ENCODE measurements at regions not wholly inside any gene's neighbourhood (a gene's known extent, or its start where the extent isn't known, plus 50 kb on each side); places are given as distances from the start of the nearest gene placed in this dataset.
"Not testable (repeated sequence)": the region's sequence is repeated elsewhere in the genome, so short reads cannot be mapped to it uniquely, and the experiment has no call there.

DNA sequence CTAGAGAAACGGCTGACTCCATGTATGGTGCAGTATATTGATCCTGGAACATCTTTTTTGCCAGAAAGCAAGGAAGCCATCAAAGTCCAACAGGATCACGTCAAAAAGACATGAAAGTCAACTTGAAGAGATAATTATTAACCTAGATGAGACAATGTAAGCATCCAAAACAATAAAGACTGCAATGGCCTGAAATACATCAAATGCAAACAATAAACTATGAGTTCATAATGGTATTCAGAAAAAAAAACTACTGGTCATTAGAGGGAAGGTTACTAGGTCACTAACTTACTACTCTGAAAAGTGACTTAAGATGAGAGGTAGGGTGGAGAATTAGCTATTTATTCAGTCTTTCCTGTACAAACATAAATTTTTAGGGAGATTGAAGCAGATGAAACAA lies 75.3 kb upstream of the OR4F16 start:
- no CpG with 5 or more reads among the region's 2 CpGs for WGBS, 2 donors
- intact Hi-C loops (cut with DNase I; ENCODE audit: low total_unique reads): not testable (repeated sequence)

DNA sequence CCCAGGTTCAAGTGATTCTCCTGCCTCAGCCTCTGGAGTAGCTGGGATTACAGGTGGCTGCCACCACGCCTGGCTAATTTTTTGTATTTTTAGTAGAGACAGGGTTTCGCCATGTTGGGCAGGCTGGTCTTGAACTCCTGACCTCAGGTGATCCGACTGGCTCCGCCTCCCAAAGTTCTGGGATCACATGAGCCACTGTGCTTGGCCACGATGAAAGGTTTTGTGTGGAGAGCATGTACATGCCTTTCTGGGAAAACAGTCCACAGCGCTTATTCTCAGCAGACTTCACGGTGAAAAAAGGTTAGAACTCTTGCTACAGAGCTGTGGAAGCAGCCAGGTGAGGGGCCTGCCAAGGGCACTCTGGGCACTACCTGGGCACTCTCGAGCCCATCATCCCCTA lies 85.0 kb upstream of the OR4F16 start:
- DNase-seq; intact Hi-C loops (cut with DNase I; ENCODE audit: low total_unique reads); H3K27ac ChIP-seq; H3K4me1 ChIP-seq; H3K36me3 ChIP-seq (ENCODE audit: low read depth, missing control alignments); H3K27me3 ChIP-seq; H3K9me3 ChIP-seq; H3K4me3 ChIP-seq: not testable (repeated sequence)
- WGBS, 2 donors: 100% methylated on average over 4 of the region's 8 CpGs; no CpG with 5 or more reads in 1 of the 2 donors

More for the DNA sequence above, 75.3 kb upstream of the OR4F16 start:
- H3K9me3 ChIP-seq; H3K4me1 ChIP-seq; H3K27ac ChIP-seq; H3K4me3 ChIP-seq; H3K27me3 ChIP-seq; DNase-seq; H3K36me3 ChIP-seq (ENCODE audit: low read depth, missing control alignments): not testable (repeated sequence)

DNA sequence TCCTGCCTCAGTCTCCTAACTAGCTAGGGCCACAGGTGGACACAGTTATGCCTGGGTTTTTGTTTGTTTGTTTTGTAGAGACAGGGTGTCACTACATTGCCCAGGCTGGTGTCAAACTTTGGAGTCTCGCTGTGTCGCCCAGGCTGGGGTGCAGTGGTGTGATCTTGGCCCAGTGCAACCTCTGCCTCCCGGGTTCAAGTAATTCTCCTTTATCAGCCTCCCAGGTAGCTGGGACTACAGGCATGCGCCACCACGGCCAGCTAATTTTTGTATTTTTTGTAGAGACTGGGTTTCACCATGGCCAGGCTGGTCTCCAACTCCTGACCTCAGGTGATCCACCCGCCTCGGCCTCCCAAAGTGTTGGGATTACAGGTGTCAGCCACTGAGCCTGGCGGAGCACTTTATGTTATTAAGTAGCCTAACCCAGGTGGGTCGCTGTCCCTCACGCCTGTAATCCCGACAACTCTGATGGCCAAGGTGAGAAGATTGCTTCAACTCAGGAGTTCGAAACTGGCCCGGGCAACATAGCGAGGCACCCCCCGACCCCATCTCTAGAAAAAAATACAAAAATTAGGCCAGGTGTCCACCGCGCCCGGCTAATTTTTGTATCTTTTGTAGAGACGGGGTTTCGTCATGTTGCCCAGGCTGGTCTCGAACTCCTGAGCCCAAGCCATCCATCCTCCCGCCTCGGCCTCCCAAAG lies 91.2 kb upstream of the OR4F16 start:
- H3K36me3 ChIP-seq (ENCODE audit: low read depth, missing control alignments); H3K27me3 ChIP-seq; H3K4me1 ChIP-seq; DNase-seq; intact Hi-C loops (cut with DNase I; ENCODE audit: low total_unique reads); H3K9me3 ChIP-seq: not testable (repeated sequence)
- 42 to 62% methylated on average over 15 to 23 of the region's 23 CpGs for WGBS, 2 donors
- Histone ChIP-seq H3K4me3 (peak overlapping the region; percentile 66 to 71), H3K27ac (peak overlapping the region in 1 of 2 donors; percentile 85)

DNA sequence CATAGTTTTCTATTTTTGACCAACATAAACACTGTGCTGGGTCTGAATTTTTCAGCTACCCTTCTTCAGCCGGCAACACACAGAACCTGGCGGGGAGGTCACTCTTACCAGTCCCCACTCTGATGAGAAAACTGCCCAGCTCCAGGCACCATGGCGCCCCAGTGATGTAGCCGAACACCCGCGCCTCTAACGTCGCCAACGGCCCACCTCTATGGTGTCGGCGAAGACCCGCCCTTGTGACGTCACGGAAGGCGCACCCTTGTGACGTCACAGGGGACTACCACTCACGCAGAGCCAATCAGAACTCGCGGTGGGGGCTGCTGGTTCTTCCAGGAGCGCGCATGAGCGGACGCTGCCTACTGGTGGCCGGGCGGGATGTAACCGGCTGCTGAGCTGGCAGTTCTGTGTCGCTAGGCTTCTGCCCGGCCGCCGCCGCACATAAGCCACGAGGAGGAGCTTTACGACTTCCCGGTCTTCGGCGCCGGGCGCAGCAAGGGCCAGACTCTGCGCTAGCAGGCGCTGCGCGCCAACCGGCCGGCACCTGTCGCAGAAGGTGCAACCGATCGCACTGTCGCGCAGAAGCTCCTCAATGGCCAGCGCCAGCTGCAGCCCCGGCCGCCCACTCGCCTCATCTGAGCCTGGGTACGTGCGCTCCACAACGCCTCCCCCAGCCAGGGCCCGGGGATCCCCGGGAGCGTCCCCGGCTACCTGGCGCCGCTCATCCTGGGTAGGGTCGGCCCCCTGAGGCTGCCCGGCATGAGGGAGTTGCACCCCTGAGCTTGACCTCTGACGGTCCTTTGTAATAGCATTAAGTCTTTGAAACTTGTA lies 92.2 kb upstream of the OR4F16 start:
- H3K9me3 ChIP-seq; intact Hi-C loops (cut with DNase I; ENCODE audit: low total_unique reads); H3K36me3 ChIP-seq (ENCODE audit: low read depth, missing control alignments); H3K27me3 ChIP-seq; H3K4me1 ChIP-seq: not testable (repeated sequence)
- Histone ChIP-seq H3K27ac (peak overlapping the region; percentile 80 to 85), H3K4me3 (peak overlapping the region; percentile 66 to 71)
- peak; percentile 74 for TF ChIP-seq POLR2A (IDR thresholded peaks at IDR 0.05)
- TF ChIP-seq, protein P1, sequence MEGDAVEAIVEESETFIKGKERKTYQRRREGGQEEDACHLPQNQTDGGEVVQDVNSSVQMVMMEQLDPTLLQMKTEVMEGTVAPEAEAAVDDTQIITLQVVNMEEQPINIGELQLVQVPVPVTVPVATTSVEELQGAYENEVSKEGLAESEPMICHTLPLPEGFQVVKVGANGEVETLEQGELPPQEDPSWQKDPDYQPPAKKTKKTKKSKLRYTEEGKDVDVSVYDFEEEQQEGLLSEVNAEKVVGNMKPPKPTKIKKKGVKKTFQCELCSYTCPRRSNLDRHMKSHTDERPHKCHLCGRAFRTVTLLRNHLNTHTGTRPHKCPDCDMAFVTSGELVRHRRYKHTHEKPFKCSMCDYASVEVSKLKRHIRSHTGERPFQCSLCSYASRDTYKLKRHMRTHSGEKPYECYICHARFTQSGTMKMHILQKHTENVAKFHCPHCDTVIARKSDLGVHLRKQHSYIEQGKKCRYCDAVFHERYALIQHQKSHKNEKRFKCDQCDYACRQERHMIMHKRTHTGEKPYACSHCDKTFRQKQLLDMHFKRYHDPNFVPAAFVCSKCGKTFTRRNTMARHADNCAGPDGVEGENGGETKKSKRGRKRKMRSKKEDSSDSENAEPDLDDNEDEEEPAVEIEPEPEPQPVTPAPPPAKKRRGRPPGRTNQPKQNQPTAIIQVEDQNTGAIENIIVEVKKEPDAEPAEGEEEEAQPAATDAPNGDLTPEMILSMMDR (IDR thresholded peaks at IDR 0.05): peak; percentile 20 to 87 (median 73)
- DNase-seq: peak; percentile 99
- WGBS, 2 donors: 0 to 1% methylated on average over 21 to 45 of the region's 65 CpGs

GRCh38 chr1:779621-780020 lies 93.2 kb upstream of the OR4F16 start:
- H3K4me1 ChIP-seq; intact Hi-C loops (cut with DNase I; ENCODE audit: low total_unique reads); H3K27me3 ChIP-seq; H3K9me3 ChIP-seq; H3K4me3 ChIP-seq; H3K27ac ChIP-seq; H3K36me3 ChIP-seq (ENCODE audit: low read depth, missing control alignments): not testable (repeated sequence)
- WGBS, 2 donors: 52 to 53% methylated on average over 13 of the region's 13 CpGs
- peak; percentile 17 for DNase-seq

DNA sequence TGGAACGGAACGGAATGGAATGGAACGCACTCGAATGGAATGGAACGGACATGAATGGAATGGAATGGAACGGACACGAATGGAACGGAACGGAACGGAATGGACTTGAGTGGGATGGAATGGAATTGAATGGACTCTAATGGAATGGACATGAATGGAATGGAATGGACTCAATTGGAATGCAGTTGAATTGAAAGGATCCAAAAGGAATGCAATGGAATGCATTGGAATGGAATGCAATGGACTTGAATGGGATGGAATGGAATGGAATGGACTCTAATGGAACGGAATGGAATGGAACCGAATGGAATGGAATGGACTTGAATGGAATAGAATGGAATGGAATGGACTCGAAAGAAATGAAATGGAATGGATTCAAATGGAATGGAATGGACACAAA lies 102.4 kb upstream of the OR4F16 start:
- no peak overlapping the region for H3K4me3 ChIP-seq
- H3K27me3 ChIP-seq: no peaks in the 10 kb centered on the region
- H3K4me1 ChIP-seq: no peaks in the 10 kb centered on the region
- WGBS, 2 donors: 90 to 92% methylated on average over 13 of the region's 13 CpGs
- no peak overlapping the region for H3K27ac ChIP-seq
- DNase-seq: no peak
- no peaks in the 10 kb centered on the region for H3K36me3 ChIP-seq (ENCODE audit: low read depth, missing control alignments)
- no peaks in the 10 kb centered on the region for H3K9me3 ChIP-seq
- TF ChIP-seq, protein P1 (IDR thresholded peaks at IDR 0.05): no peak
- TF ChIP-seq POLR2A (IDR thresholded peaks at IDR 0.05): no peak
- intact Hi-C loops (cut with DNase I; ENCODE audit: low total_unique reads): no loop called here

- H3K36me3 ChIP-seq (ENCODE audit: low read depth, missing control alignments); H3K4me3 ChIP-seq; H3K9me3 ChIP-seq; H3K4me1 ChIP-seq; H3K27ac ChIP-seq; intact Hi-C loops (cut with DNase I; ENCODE audit: low total_unique reads); H3K27me3 ChIP-seq; DNase-seq: not testable (repeated sequence)
- WGBS, 2 donors: 85% methylated on average over 17 of the region's 17 CpGs
Observed at GRCh38 chr1:789606-790005, 103.2 kb upstream of the OR4F16 start.

- WGBS, 2 donors: 76 to 78% methylated on average over 10 of the region's 10 CpGs
- H3K9me3 ChIP-seq; H3K27me3 ChIP-seq; intact Hi-C loops (cut with DNase I; ENCODE audit: low total_unique reads); H3K4me3 ChIP-seq; H3K4me1 ChIP-seq; H3K36me3 ChIP-seq (ENCODE audit: low read depth, missing control alignments); DNase-seq; H3K27ac ChIP-seq: not testable (repeated sequence)
Observed at GRCh38 chr1:790388-790930, 104.0 kb upstream of the OR4F16 start.

GRCh38 chr1:794310-794709 lies 107.9 kb upstream of the OR4F16 start:
- H3K4me1 ChIP-seq; H3K36me3 ChIP-seq (ENCODE audit: low read depth, missing control alignments); intact Hi-C loops (cut with DNase I; ENCODE audit: low total_unique reads); H3K4me3 ChIP-seq; H3K9me3 ChIP-seq; H3K27me3 ChIP-seq; DNase-seq; H3K27ac ChIP-seq: not testable (repeated sequence)
- 92 to 93% methylated on average over 5 to 6 of the region's 6 CpGs for WGBS, 2 donors

All from testis (tissue), 2 donors.